ENCODE measurements at regions not wholly inside any gene's neighbourhood (a gene's known extent, or its start where the extent isn't known, plus 50 kb on each side); places are given as distances from the start of the nearest gene placed in this dataset.

DNA sequence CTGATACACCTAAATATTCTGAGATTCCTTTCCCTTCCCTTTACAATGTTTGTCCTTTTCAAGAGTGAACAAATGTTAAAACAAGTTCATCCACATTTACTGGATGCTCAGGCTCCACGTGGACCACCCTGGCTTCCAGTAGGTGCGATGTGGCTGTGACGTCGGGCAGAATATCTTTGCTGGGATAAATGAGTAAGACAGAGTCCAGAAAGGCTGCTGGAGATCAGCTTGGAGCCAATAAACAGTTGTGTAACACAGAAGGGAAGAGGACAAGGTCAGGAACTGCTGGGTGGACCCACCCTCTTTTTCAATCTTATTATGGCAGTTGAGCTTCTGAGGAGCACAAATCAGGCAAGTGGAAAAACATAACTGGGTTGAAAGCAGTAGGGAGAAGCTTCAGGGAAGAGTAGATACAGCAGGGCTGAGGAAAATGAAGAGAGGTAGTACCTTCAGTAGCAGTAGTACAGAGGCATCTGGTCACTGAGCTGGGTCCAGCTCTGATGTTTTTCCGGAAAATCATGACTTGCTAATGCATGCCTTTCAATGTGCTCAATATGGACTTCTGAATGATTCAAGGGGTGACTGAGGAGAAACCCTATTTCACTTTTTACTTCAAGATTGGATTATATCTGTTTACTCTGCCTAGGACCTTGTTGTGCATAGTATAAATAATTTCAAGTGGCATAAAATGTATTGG lies 171.8 kb upstream of the MAD2L1 start:
- TF ChIP-seq, protein P1, sequence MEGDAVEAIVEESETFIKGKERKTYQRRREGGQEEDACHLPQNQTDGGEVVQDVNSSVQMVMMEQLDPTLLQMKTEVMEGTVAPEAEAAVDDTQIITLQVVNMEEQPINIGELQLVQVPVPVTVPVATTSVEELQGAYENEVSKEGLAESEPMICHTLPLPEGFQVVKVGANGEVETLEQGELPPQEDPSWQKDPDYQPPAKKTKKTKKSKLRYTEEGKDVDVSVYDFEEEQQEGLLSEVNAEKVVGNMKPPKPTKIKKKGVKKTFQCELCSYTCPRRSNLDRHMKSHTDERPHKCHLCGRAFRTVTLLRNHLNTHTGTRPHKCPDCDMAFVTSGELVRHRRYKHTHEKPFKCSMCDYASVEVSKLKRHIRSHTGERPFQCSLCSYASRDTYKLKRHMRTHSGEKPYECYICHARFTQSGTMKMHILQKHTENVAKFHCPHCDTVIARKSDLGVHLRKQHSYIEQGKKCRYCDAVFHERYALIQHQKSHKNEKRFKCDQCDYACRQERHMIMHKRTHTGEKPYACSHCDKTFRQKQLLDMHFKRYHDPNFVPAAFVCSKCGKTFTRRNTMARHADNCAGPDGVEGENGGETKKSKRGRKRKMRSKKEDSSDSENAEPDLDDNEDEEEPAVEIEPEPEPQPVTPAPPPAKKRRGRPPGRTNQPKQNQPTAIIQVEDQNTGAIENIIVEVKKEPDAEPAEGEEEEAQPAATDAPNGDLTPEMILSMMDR (optimal IDR thresholded peaks at IDR 0.05 in 1 of 3, IDR thresholded peaks at IDR 0.05 in 1 of 3, conservative IDR thresholded peaks at IDR 0.05 in 1 of 3; ENCODE audit: extremely low read depth in 1 of 3, insufficient read depth in 2 of 3, low read length in 3 of 3) = no peak
- no peak for TF ChIP-seq EZH2 (IDR thresholded peaks at IDR 0.05; ENCODE audit: low read length)
